D721Med (cell line): ENCODE measurements at regions not wholly inside any gene's neighbourhood (a gene's known extent, or its start where the extent isn't known, plus 50 kb on each side); places are given as distances from the start of the nearest gene placed in this dataset.

ENCODE experiments used
- DNase-seq: peaks from one replicate; pipeline ENCODE4 v3.0.0; 2011; ENCODE audit warnings: low spot score; ENCODE audit not compliant: insufficient read length
- FAIRE-seq: peaks from 2 replicates; lab custom pipeline; 2011; peaks lifted over from hg19 to GRCh38; lab: Jason Lieb, UNC
- CTCF ChIP-seq: IDR thresholded peaks from 2 replicates; pipeline ENCODE4 v1.5.1; 2012; ENCODE audit warnings: mild to moderate bottlenecking, control low read depth; ENCODE audit not compliant: insufficient read depth; ENCODE audit errors: missing control alignments

DNA sequence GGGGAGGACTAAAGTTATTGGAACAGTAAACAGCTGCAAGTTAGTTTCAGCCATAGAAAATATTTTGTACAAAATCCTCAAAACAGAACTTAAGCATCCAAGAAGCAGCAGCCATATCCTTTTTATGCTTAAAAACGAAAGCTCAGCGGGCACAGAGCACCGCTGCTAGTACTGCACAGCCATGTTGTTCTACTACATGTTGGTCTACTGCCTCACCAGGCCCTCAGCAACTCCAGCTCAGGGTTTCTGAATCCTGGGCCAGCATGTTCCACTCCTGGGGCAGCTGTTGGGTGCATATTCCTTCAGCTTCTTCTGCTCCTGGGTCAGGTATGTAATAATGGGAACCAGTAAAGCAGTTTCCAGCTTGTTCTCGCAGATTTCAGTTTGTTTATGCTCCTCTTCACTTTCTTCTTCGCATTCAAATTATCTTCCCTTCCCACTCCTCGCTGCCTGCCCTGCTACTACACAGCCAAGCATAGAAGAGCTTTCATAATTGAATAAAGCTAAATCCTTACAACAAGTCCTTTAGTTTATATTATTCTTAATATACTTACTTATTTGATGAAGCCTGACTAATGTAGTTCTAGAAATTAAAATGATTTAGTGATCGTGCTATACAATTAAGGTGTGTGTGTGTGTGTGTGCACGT, 820.5 kb upstream of the ATXN8OS start:
- TF ChIP-seq CTCF, result no peak
- no peak for DNase-seq
- no peak for FAIRE-seq

- FAIRE-seq, result no peak
- TF ChIP-seq CTCF, result no peak
Observed at GRCh38 chr13:69283837-69284236, 823.8 kb upstream of the ATXN8OS start.

DNA sequence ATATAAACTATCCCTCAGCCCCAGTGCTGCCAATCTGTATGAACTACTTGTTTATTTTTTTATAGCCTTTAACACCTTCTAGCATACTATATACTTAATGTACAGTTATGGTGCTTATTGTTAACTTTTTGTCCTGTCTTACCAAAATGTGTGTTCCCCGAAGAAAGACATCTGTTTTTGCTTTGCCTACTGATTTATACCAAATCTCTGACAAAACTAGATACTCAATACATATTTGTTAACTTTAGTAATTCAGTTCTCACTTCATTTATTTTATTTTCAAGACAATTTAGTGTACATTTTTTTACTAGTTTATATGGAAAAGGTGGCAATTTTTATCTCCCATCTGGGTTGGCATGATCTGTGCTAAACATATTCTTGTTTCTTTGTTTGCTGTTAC, 824.3 kb upstream of the ATXN8OS start:
- TF ChIP-seq CTCF, result no peak
- FAIRE-seq (no peak), DNase-seq (no peak)

More at GRCh38 chr13:69283837-69284236, 823.8 kb upstream of the ATXN8OS start:
- no peak for DNase-seq

GRCh38 chr13:69280399-69280798, 827.2 kb upstream of the ATXN8OS start:
- no peak for TF ChIP-seq CTCF
- DNase-seq, result no peak
- no peak for FAIRE-seq

DNA sequence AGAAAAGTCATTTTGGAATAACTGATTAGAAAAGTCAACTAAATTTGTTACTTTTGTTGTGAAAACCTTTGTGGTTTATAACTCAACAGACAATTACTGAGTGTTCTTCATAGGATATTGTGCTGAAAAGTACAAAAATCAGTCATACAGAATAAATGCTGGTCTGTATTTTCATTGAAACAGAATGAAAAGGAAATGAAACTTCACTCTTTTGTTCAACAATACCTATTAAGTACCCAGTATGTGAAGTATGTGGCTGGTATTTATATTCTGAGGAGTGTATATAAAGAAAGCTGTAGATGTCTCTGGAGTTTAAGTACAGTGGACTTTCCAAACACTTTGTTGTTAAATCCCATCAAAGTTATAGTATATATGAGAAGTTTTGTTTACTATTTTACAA, 828.4 kb upstream of the ATXN8OS start:
- no peak for TF ChIP-seq CTCF
- FAIRE-seq, result no peak
- DNase-seq, result no peak

DNA sequence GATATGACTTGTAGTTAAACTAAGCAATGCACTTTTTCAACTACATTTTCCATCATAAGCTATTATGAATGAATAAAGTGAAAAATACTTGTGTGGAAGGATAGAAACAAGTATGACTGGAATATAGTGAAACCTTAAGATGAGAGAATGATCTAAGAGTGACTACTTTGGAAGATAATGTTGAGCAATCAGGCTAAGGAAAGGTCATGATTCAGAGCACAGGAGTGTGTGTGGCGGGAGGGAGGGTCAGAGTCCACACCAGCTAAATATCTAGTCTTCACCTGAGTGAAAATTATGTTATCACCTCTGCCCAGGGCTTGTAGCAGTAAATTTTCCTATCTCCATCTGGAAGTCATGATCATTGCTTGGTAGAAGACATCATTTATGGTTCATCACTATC, 833.4 kb upstream of the ATXN8OS start:
- FAIRE-seq, result no peak
- no peak for TF ChIP-seq CTCF
- DNase-seq, result no peak

DNA sequence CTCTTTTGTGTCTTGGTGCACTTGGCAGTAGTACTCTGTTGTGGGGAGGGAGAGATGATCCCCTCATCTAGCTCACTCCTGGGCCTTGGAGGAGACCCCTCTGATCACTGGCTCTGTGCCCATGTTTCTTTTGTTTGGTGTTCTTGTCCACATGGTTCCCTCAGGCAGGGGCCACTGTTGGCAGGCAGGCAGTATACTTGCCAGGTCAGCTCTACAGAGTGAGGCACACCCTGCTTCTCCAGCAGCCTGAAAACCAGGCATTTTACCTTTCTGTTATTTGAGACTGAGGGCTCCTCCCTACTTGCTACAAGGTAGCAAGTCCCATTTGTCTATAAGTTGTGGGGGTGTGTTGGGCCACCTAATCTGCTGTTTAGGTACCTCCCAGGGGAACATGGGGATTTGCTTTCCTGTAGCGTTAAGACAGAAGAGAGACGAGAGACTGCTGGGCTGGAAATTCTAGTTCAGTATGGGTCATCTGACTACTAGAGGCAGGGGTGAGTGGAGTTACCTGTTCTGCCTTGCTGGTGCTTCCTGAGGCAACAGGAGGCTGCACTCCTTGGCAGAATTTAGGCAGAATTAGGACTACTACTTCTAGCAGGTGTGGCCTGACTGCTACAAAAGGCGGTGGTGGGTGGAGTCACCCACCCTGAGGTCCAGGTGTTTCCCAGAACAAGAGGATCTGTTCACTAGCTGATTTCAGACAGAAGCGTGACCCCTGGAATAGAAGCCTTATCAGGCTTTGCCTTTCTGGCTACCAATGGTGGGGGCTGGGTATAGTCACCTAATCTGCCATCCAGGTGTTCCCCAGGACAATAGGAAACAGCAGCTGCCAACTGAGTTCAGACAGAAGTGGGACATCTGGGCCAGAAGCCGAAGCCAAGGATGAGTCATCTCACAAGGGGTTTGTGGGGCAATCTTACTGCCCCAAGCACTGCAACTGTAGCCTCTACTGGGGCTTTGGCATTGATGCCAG, 843.0 kb upstream of the ATXN8OS start:
- FAIRE-seq (no peak), DNase-seq (no peak)
- no peak for TF ChIP-seq CTCF
